ENCODE measurements at regions not wholly inside any gene's neighbourhood (a gene's known extent, or its start where the extent isn't known, plus 50 kb on each side); places are given as distances from the start of the nearest gene placed in this dataset.

DNA sequence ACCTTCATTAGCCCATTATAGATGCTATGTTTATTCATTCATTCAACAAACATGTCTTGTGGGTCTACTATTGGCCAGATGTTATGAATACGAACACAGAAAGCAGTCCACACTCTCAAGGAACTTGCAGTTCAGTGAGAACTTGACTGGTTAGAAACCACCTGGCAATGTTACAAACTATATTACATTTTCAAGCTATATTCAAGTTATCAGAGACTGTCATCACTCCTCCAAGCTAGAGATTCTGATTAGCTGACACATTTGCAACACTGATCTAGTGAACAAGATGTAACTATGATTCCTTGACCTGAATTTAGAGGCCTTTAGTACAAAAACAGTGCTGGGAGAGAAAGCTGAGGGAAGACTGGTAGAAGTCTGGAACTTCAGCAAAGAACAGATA lies 170.7 kb upstream of the EEA1 start:
- TF ChIP-seq, protein P1, sequence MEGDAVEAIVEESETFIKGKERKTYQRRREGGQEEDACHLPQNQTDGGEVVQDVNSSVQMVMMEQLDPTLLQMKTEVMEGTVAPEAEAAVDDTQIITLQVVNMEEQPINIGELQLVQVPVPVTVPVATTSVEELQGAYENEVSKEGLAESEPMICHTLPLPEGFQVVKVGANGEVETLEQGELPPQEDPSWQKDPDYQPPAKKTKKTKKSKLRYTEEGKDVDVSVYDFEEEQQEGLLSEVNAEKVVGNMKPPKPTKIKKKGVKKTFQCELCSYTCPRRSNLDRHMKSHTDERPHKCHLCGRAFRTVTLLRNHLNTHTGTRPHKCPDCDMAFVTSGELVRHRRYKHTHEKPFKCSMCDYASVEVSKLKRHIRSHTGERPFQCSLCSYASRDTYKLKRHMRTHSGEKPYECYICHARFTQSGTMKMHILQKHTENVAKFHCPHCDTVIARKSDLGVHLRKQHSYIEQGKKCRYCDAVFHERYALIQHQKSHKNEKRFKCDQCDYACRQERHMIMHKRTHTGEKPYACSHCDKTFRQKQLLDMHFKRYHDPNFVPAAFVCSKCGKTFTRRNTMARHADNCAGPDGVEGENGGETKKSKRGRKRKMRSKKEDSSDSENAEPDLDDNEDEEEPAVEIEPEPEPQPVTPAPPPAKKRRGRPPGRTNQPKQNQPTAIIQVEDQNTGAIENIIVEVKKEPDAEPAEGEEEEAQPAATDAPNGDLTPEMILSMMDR (IDR thresholded peaks at IDR 0.05; ENCODE audit: low read depth, low read length, poor library complexity, severe bottlenecking) = no peak
- TF ChIP-seq EZH2phosphoT487 (IDR thresholded peaks at IDR 0.05; ENCODE audit: borderline replicate concordance, low read length) = no peak

All from DOHH2 (cell line).